Head of caudate nucleus (tissue), 42 donors: ENCODE measurements at regions not wholly inside any gene's neighbourhood (a gene's known extent, or its start where the extent isn't known, plus 50 kb on each side); places are given as distances from the start of the nearest gene placed in this dataset.
"Not testable (repeated sequence)": the region's sequence is repeated elsewhere in the genome, so short reads cannot be mapped to it uniquely, and the experiment has no call there.

Experiments used
- DNase-seq, 42 donors: peaks; one replicate each; pipeline versions ENCODE4 v3.0.0 to v3.0.0-alpha.2; 2020 to 2021; ENCODE audit warnings: mixed read lengths in 7 of 42
- intact Hi-C: fragments of 100-400 bp; cut with DNase I; formaldehyde crosslinking; loops from one replicate; pipeline ENCODE4 v1.15.0; 2022

DNA sequence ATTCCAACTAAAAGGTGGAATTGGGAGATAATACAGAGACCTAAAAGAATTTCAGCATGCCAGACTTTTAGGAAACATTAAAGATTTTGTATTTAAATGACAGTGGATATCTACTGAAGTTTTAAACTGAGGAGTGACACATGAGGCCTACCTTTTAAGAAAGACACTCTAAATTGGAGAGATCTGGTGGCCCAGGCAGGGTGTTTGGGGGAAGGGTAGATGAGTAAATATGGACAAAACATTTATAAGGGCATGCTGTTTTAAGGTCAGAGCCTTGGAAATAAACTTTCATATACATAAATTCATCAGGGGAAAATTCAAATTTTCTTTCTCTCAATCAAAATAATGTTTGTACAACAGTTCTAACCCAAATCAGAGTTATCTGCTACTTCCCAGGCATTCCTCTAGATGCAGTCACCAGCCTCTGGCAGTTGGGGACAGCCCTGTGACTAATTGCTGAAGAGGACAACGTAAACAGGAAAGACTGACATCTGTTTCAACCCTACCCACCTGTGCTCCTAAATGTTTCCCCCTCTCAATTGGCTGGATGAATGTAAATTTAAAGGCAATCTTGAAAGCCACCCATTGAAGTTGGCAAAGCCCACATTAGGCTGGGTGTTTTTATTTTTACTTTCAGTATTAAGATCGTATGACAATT is 1646.9 kb upstream of the ADGRL3 start:
- intact Hi-C loops = no loop called here
- no peak for DNase-seq

DNA sequence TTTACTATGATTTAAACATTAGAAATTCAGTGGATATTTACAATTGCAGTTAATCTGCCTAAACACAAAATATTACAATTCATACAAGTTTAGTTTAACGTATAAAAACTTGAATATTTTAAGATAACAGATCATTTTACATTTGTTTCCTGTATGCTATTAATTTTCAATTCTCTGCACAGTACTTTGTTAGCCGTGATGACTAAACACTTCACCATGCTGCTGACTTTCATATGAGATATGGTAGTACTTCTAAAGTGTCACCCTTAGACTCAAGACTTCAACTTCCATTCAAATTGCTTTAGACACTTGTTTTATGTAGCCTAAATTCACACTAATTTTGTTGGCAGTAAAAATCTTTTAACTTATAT is 1646.4 kb upstream of the ADGRL3 start:
- intact Hi-C loops = no loop called here
- no peak for DNase-seq

DNA sequence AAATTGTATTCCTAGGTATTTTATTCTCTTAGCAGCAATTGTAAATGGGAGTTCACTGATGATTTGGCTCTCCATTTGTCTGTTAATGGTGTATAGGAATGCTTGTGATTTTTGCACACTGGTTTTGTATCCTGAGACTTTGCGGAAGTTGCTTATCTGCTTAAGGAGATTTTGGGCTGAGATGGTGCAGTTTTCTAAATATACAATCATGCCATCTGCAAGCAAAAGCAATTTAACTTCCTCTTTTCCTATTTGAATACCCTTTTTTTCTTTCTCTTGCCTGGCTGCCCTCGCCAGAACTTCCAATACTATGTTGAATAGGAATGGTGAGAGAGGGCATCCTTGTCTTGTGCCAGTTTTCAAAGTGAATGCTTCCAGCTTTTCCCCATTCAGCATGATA is 1643.9 kb upstream of the ADGRL3 start:
- intact Hi-C loops, DNase-seq: not testable (repeated sequence)

DNA sequence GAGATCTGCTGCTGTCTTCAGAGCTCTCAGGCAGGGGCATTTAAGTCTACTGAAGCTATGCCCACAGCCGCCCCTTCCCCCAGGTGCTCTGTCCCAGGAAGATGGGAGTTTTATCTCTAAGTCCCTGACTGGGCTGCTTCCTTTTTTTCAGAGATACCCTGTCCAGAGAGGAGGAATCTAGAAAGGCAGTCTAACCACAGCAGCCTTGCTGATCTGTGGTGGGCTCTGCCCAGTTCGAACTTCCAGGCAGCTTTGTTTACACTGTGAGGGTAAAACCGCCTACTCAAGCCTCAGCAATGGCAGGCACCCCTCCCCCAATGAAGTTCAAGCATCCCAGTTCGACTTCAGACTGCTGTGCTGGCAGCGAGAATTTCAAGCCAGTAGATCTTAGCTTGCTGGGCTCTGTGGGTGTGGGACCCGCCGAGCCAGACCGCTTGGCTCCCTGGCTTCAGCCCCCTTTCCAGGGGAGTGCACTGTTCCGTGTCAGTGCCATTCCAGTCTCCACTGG is 1639.9 kb upstream of the ADGRL3 start:
- DNase-seq, intact Hi-C loops: not testable (repeated sequence)

DNA sequence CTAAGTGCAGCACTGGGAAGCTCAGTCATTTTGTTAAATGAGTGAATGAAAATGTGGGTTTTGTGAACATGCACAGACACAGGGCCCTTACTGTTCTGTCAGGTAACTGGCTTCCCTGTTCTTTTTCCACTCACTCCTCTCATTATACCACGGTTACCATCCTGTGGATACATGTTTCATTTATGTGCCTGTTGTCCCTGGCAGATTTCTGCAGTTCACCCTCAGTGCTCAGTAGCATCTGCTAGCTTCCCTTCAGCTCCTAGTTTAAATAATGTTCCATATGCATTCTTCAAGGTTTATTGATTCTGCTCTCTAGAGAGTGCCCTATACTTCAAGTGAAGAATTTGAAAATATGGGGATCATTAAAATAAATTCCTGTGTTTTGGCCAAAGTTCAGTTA is 1634.3 kb upstream of the ADGRL3 start:
- intact Hi-C loops = no loop called here
- DNase-seq = no peak

DNA sequence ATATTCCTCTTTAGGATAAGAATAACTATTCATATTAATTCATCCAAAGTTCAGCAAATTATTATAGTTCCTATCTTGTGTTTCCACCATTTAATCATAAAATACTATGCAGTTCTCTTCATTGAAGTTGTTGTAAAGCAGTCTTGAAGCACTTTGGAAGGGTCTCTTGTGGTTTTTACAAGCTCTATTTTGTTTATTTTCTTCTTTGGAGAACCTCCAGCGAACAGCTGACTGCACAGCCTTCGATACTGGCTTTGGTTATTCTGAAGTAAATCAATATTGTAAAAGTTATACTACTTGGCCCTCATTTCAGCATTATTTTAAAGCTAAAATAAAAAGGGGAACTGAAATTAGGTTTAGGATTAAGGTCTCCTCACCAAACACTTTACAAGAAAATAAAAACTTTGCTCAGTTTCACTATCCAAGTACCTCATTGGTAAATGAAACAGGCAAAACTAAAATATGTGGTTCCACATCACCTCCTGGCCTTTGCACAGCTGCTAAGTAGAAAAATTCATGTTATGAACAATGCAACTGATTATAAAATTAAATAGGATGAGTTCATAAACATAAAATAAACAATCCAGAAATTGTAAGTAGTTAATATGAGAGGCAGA is 1629.2 kb upstream of the ADGRL3 start:
- DNase-seq = no peak
- intact Hi-C loops = no loop called here

DNA sequence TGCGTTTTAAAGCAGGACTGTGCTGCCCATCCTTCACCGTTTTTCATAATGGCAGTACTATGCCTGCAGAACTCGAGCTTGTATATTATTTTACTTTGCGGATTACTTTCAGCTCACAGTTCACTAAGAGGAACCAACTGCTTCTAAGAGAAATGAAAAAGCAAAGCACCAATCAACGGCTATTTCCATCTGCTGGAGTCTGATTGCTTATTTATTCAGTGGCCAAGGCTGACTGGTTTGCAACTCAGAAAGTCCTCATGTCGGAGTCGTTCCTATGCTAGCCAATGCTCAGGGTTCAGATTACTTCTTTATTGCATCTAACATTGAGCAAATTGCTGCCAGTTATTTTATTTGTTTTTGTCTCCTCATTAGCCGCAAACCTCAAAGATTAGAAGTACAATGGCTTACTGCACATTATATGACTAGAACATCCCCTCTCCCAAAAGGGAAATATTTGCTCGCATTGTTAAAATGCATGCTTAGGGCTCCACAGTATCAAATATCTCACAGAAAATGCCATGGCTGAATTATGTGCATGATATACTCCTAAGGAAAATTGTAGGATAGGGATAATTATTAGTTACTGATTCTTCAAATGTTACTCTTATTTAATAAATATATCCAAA is 1628.2 kb upstream of the ADGRL3 start:
- DNase-seq = no peak
- intact Hi-C loops = no loop called here

DNA sequence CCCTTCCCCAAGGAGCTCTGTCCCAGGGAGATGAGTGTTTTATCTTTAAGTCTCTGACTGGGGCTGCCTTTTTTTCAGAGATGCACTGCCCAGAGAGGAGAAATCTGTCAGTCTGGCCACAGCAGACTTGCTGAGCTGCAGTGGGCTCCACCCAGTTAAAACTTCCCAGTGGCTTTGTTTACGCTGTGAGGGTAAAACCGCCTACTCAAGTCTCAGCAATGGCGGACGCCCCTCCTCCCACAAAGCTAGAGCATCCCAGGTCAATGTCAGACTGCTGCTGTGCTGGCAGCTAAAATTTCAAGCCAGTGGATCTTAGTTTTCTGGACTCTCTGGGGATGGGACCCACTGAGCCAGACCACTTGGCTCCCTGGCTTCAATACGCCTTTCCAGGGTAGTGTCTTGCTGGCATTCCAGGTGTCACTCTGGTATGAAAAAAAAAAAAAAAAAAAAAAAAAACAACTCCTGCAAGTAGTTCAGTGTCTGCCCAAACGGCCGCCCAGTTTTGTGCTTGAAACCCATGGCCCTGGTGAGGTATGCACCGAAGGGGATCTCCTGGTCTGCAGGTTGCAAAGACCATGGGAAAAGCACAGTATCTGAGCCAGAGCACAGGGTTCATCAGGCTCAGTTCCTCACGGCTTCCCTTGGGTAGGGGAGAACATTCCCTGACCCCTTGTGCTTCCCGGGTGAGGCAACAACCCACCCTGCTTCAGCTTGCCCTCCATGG is 1616.1 kb upstream of the ADGRL3 start:
- intact Hi-C loops = no loop called here

DNA sequence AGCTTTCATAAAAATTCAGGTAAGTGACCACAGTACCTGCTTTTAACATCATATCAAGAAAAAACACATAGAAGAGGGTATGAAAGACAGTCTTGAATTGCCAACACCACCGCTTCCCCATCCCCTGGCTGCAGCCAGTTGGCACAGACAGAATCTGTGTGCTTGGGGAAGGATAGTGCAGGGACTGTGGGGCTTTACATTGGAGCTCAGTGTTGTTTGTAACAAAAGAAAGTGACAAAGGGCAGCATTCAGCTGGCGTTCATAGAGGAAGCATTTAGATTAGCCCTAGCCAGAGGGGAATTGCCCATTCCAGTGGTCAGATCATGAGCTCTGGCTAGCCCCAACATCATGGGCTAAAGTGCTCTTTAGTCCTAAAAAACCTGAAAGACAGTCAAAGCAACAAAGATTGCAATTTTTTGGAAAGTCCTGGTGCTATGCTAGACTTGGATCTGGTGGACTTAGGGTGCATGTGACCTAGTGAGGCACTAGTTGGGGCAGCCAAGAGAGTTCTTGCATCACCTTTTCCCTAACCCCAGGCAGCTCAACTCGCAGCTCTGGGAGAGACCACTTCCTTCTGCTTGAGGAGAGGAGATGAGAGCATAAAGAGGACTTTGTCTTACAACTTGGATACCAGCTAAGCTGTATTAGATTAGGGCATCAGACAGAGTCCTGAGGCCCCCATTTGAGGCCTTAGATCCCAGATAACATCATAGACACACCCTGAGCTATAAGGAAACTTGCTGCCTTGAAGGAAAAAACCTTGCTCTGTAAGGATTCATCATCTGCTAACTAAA is 1602.4 kb upstream of the ADGRL3 start:
- DNase-seq = peak in 38 of 42 donors; percentile 4 to 85 (median 57)
- intact Hi-C loops = no loop called here

More for the DNA sequence above, 1616.1 kb upstream of the ADGRL3 start:
- DNase-seq = no peak

DNA sequence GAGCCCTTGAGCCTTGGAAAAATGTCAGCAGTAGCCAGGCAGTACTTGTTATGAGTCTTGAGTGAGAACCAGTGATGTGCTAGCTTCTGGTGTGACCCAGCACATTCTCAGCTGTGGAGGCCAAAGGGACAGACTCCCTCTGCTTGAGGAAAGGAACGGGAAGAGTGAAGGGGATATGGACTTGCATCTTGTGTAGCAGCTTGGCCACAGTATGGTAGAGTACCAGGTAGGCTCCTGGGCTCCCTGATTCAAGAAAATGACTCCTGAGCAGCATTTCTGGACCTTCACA is 1601.9 kb upstream of the ADGRL3 start:
- peak in 1 of 42 donors; percentile 7 for DNase-seq
- intact Hi-C loops = no loop called here

DNA sequence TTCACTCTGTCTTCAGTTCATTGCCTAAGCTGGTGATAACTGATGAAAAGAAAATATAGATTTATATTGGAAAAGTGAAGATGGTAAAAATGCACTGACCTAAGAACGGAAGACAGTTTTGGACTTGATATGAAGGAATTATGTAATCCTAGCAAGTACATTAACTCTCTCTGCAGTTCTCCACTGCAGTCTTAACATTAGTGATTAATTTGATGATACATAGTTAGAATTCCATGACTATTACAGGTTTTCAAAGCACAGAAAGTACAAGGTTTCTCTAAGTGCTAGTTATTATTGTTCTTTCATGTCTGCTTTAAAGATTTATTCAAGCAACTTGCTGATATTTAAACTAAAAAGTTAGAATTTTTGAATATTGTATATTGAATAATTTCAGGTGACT is 1591.7 kb upstream of the ADGRL3 start:
- intact Hi-C loops = no loop called here
- no peak for DNase-seq

DNA sequence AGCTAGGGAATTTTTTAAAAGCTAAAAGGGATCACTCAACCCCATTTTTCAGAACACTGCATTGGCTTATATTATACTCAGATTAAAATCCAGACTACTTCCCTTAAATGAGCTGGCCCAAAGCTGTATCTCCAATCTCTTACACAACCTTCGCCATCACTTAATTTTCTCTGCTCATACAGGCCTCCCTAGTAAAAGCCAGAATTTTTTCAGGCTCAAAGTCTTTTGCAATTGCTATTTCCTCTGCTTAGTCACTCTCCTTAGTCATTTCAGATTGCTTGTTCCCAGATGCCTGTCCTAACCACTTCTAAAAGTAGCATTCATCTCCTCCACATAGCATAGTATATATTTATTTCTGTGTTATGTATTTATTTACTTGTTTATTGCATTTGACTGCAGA is 1587.9 kb upstream of the ADGRL3 start:
- no peak for DNase-seq
- intact Hi-C loops = no loop called here

DNA sequence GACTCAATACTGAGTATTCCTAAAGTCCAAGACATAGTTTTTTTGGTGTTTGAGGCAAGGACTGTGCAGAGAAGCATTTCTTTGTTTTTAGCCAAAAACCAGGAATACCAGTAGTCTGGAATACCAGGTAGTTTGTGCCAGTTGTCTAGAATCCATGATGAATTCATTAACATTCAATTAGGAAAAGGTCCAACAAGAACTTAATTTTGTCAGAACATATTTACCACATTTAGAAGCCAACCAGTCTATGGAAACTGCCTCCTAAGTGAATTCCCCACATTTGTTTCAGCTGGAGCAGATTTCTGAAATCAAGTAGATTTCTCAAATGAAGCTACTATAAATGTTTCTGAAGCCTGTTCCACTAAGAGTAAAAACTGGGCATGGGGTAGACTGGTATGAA is 1584.8 kb upstream of the ADGRL3 start:
- no peak for DNase-seq
- intact Hi-C loops = no loop called here

DNA sequence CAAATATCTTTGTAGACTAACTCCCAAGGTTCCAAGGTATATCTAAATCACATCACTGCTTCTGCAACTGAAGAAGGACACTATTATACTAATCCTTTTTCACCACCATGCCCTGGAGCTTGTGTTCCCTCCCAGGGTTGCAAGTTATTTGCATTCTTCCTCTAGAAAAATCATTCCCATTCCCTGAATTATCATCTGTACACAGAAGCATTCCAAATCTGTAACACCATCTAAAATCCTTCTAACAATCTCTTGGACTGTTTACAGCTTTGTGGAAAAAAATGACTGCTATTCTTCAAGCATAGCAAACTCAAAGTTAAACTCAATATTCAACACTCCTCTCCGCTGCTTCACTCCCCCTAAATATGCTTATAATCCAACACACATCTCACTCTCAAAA is 1570.8 kb upstream of the ADGRL3 start:
- no peak for DNase-seq
- intact Hi-C loops = no loop called here

DNA sequence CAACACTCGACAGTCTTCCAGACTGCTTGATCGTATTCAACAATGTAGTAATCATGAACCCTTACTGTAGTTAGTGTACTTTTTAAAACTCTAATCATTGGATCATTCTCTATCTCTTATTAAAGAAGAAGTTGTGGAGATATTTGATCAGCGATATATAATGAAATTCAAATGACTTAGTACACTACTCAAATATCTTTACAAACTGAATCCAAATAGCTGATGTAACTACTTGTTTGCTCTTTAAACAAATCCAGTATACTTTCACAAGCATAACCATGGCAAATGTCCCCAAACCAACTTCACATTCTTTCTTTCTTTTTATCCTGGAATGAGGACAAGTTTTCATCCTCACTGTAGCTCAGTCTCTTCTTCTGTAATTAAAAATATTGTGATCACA is 1569.9 kb upstream of the ADGRL3 start:
- DNase-seq = no peak
- intact Hi-C loops = no loop called here

DNA sequence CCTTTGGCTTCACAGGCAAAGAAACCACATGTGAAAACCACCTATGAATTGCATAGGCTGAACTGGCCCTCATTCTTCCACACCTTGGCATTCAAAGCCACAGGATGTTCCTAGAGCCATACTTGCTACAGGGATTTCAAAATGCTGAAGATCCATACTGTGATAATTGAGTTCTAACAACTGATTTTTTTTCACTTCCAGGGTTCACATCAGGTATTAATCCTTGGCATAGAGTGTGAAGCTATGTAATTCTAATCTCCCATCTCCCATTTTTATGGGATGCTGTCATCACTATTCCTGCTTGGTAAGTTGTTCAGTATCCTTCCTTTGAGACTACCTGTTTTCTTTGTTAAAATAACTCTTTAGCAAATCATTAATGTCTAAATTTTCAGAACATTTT is 1569.2 kb upstream of the ADGRL3 start:
- no peak for DNase-seq
- intact Hi-C loops = no loop called here

DNA sequence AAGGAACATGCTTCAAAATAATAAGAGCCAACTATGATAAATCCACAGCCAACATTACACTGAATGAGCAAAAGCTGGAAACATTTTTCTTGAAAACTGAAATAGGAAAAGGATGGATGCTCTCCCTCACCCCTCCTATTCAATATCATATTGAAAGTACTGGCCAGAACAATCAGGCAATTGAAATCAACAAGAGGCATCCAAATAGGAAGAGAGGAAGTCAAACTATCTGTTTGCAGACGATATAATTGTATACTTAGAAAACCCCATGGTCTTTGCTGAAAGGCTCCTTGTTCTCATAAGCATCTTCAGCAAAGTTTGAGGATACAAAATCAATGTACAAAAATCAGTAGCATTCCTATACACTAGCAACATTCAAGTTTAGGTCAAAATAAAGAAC is 1562.5 kb upstream of the ADGRL3 start:
- intact Hi-C loops = no loop called here
- no peak for DNase-seq

DNA sequence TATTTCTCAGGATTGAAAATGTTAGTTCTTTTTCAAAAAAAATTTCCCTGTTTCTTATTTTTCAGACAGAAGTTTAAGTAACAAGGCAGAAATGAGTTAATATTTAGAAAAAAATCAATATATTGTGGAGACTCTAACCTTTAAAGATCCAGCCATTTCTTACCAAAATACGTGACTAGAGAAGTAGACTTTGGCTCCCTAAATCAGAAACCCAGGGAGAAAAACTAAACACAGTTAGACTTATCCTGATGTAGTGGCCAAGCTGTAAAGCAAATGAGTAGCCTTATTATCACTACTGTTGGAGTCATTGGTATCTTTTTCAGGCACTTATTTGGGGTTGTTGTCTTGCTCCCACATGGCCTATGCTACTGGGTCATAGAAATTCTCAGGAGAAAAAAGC is 1556.4 kb upstream of the ADGRL3 start:
- DNase-seq = no peak
- intact Hi-C loops = no loop called here

DNA sequence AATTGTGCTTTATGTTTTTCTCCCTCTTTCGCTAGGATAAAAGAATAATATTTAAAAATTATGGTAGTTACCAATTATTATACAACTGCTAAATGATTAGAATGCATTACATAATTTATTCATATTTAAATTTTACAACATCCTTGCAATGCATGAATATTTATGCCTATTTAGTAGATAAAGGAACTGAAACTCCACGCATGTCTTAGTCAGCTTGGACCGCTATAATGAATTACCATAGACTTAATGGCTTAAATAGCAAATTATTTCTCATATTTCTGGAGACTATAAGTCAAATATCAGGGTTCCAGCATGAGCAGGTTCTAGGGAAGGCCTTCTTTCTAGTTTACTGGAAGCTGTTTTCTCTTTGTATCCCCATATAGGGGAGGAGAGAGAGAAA is 1555.4 kb upstream of the ADGRL3 start:
- intact Hi-C loops = no loop called here
- DNase-seq = no peak

DNA sequence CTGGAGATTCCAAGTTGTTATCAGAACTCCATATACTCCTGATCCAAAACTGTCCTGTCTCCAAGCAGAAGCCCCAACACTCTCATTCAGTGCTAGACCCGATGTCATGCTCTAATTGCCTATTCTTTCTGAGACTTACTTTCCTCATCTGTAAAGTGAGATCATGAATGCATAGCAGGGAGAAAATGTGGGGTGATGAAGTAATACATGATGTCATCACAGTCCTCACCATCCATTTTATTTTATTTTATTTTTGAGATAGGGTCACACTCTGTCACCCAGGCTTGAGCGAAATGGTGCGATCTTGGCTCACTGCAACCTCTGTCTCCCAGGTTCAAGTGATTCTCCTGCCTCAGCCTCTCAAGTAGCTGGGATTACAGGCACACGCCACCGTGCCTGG is 1554.0 kb upstream of the ADGRL3 start:
- DNase-seq = no peak

More for the DNA sequence above, 1554.0 kb upstream of the ADGRL3 start:
- intact Hi-C loops = no loop called here
